ENCODE measurements at regions not wholly inside any gene's neighbourhood (a gene's known extent, or its start where the extent isn't known, plus 50 kb on each side); places are given as distances from the start of the nearest gene placed in this dataset.

DNA sequence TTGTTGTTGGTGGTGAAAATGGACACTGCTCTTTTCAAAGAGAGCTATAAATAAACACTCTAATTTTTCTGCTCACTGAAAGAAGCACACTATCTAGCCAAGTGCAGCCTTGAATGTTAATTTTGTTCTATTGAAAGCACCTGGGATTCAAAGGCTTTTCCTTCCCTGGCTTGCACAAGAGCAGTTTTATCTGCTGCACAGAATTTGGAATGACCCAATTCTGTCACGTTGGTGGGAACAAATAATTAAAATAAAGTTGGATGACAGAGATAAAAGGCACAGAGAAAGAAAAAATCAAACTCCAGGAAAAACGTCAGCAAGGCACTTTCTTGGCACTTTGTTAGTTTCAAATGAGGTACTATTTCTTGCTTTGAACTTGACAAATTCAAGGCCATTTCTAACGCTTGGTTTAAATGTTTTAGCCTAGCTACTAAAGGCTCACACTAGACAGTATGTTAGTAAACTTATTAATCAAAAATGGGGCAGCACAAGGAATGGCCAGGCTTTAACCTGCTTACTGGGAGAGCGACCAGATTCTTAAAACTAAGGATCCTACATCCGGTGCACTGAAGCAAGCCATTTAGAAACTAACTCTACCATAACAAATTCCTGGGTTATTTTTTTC lies 145.5 kb upstream of the ARG1 start:
- TF ChIP-seq, protein P1, sequence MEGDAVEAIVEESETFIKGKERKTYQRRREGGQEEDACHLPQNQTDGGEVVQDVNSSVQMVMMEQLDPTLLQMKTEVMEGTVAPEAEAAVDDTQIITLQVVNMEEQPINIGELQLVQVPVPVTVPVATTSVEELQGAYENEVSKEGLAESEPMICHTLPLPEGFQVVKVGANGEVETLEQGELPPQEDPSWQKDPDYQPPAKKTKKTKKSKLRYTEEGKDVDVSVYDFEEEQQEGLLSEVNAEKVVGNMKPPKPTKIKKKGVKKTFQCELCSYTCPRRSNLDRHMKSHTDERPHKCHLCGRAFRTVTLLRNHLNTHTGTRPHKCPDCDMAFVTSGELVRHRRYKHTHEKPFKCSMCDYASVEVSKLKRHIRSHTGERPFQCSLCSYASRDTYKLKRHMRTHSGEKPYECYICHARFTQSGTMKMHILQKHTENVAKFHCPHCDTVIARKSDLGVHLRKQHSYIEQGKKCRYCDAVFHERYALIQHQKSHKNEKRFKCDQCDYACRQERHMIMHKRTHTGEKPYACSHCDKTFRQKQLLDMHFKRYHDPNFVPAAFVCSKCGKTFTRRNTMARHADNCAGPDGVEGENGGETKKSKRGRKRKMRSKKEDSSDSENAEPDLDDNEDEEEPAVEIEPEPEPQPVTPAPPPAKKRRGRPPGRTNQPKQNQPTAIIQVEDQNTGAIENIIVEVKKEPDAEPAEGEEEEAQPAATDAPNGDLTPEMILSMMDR (IDR thresholded peaks at IDR 0.05): no peak
- Histone ChIP-seq H3K4me3 (no peak overlapping the region), H3K9ac (ENCODE audit: low read depth in 2 of 2, low read length in 2 of 2) (no peak overlapping the region), H3K36me3 (no peaks in the 10 kb centered on the region), H3K9me3 (no peaks in the 10 kb centered on the region), H3K27ac (no peak overlapping the region), H3K27me3 (no peaks in the 10 kb centered on the region), H3K4me1 (no peaks in the 10 kb centered on the region)
- no peak for DNase-seq
- intact Hi-C loops (cut with DNase I): no loop called here

DNA sequence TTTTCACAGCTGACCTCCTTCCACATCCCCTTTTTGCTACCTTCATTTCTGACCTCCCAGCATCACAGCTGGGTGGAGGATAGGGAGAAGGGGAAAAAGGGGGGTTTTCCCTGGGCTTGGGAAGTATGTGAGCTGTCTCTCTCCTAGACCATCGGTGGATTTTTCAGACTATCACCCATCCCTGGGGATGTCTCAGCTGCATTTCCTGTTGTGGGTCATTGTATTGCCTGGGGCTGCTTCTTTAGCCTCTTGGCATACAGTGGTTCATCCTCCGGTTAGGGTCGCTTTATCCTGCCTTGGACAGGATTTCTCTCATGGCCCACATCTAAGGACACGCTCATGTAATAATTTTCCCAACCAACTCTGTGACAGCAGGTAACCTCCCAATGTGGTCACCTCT lies 142.5 kb upstream of the ARG1 start:
- Histone ChIP-seq H3K27me3 (no peaks in the 10 kb centered on the region), H3K27ac (no peak overlapping the region), H3K9me3 (no peaks in the 10 kb centered on the region), H3K4me1 (no peaks in the 10 kb centered on the region), H3K9ac (ENCODE audit: low read depth in 2 of 2, low read length in 2 of 2) (no peak overlapping the region), H3K36me3 (no peaks in the 10 kb centered on the region), H3K4me3 (no peak overlapping the region)
- TF ChIP-seq, protein P1 (IDR thresholded peaks at IDR 0.05): no peak
- DNase-seq: no peak
- intact Hi-C loops (cut with DNase I): no loop called here

DNA sequence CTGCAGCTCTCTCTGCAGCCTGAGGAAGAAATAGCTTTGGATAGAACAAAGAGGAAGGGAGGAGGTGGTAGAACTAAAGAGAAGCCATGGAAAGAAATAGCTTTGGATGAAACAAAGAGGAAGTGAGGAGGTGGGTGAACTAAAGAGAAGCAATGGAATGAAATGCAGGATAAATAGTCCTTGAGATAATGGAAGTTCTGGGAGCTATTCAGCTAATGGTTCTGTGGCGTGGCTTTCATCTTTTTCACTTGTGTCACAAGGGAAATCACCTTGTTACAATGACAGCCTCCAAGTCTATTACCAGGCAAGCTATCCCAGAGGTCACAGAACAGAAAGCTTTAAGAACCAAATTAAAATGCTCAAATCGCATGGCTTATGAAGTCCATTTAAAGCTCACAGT lies 141.3 kb upstream of the ARG1 start:
- TF ChIP-seq, protein P1 (IDR thresholded peaks at IDR 0.05): no peak
- Histone ChIP-seq H3K9me3 (no peaks in the 10 kb centered on the region), H3K27ac (no peak overlapping the region), H3K36me3 (no peaks in the 10 kb centered on the region), H3K27me3 (no peaks in the 10 kb centered on the region), H3K4me1 (no peaks in the 10 kb centered on the region), H3K9ac (ENCODE audit: low read depth in 2 of 2, low read length in 2 of 2) (no peak overlapping the region), H3K4me3 (no peak overlapping the region)
- intact Hi-C loops (cut with DNase I): no loop called here
- DNase-seq: no peak

DNA sequence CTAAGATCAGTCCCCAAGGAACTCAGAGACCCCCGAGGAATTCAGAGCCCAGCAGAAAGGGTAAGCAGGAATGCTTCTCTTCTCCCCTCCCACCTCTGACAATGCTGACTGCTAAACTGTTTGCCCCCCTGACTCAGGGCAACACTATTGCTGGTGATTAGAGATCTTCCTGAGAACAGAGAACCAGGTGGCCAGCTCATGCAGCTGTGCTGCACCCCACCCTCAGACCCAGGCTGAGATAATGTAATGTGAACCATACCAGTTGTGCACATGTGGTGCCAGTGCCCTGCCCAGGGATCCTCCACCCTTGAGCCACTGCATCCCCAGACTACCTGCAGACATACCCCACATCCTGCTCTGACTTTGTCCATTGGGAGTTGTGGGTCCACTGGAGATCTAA lies 139.1 kb upstream of the ARG1 start:
- Histone ChIP-seq H3K4me1 (no peaks in the 10 kb centered on the region), H3K9ac (ENCODE audit: low read depth in 2 of 2, low read length in 2 of 2) (no peak overlapping the region), H3K4me3 (no peak overlapping the region), H3K27me3 (no peaks in the 10 kb centered on the region), H3K9me3 (no peaks in the 10 kb centered on the region), H3K27ac (no peak overlapping the region), H3K36me3 (no peaks in the 10 kb centered on the region)
- TF ChIP-seq, protein P1 (IDR thresholded peaks at IDR 0.05): no peak
- no peak for DNase-seq
- intact Hi-C loops (cut with DNase I): no loop called here

DNA sequence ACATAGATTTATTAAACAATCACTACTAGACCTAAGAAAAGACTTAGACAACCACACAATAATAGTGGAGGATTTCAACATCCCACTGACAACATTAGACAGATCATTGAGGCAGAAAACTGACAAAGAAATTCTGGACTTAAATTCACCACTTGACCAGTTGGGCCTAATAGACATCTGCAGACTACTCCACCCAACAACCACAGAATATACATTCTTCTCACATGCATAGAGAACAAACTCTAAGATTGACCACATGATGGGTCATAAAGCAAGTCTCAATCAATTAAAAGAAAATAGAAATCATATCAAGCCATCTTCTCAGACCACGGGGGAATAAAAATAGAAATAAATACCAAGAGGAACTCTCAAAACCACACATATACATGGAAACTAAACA lies 136.7 kb upstream of the ARG1 start:
- H3K27ac ChIP-seq: no peak overlapping the region
- H3K4me3 ChIP-seq: no peak overlapping the region
- H3K4me1 ChIP-seq: no peaks in the 10 kb centered on the region
- intact Hi-C loops (cut with DNase I): no loop called here
- H3K9me3 ChIP-seq: no peaks in the 10 kb centered on the region
- TF ChIP-seq, protein P1 (IDR thresholded peaks at IDR 0.05): no peak
- H3K36me3 ChIP-seq: no peaks in the 10 kb centered on the region
- H3K9ac ChIP-seq (ENCODE audit: low read depth in 2 of 2, low read length in 2 of 2): no peak overlapping the region
- DNase-seq: no peak
- no peaks in the 10 kb centered on the region for H3K27me3 ChIP-seq
